Uterus (tissue), 3 donors: ENCODE measurements at regions not wholly inside any gene's neighbourhood (a gene's known extent, or its start where the extent isn't known, plus 50 kb on each side); places are given as distances from the start of the nearest gene placed in this dataset.

ENCODE experiments used
- DNase-seq, 2 donors: peaks; one replicate each; pipeline ENCODE4 v3.0.0-alpha.2; 2019 to 2020
- H3K27ac ChIP-seq, 2 donors: fragments of 200-600 bp; sonication (generic); 1 replicate in 1 of 2; 2 replicates in 1 of 2; pipeline ENCODE4 v1.5.1; 2016 to 2018
- H3K27me3 ChIP-seq, 2 donors: fragments of 200-600 bp; sonication (generic); one replicate each; pipeline ENCODE4 v1.5.1; 2018 to 2019; ENCODE audit warnings: control low read depth in 1 of 2
- H3K36me3 ChIP-seq, 2 donors: fragments of 200-600 bp; sonication (generic); one replicate each; pipeline ENCODE4 v1.5.1; 2019; ENCODE audit warnings: control low read depth in 1 of 2
- H3K4me1 ChIP-seq, 2 donors: fragments of 200-600 bp; sonication (generic); one replicate each; pipeline ENCODE4 v1.5.1; 2018 to 2019; ENCODE audit warnings: control low read depth in 1 of 2
- H3K4me3 ChIP-seq, 2 donors: fragments of 200-600 bp; sonication (generic); 1 replicate in 1 of 2; 2 replicates in 1 of 2; pipeline ENCODE4 v1.5.1; 2018 to 2019; ENCODE audit warnings: mild to moderate bottlenecking in 1 of 2
- H3K9me3 ChIP-seq, 2 donors: fragments of 200-600 bp; sonication (generic); one replicate each; pipeline ENCODE4 v1.5.1; 2019; ENCODE audit warnings: control low read depth in 1 of 2
- CTCF ChIP-seq, 4 experiments: fragments of 200-600 bp in 2 of 4; fragments of 450-650 bp in 2 of 4; sonication (generic) in 2 of 4; IDR thresholded peaks; one replicate each; pipeline ENCODE4 v1.5.1; 2016 to 2019; ENCODE audit warnings: antibody characterized with exemption in 4 of 4, mild to moderate bottlenecking in 2 of 4, moderate library complexity in 1 of 4
- POLR2A ChIP-seq, 2 donors: fragments of 450-650 bp; IDR thresholded peaks; one replicate each; pipeline ENCODE4 v1.6.1; 2016; ENCODE audit warnings: antibody characterized with exemption in 2 of 2, mild to moderate bottlenecking in 1 of 2, moderate library complexity in 1 of 2
- intact Hi-C: fragments of 100-400 bp; cut with DNase I; formaldehyde crosslinking; loops from one replicate; pipeline ENCODE4 v1.15.1; 2023; ENCODE audit warnings: low total_unique reads
- donor health status: DM: yes; HTN: yes; CAD: no.

- H3K4me3 ChIP-seq: no peak overlapping the region
- no peaks in the 10 kb centered on the region for H3K4me1 ChIP-seq
- no peaks in the 10 kb centered on the region for H3K36me3 ChIP-seq
- DNase-seq: no peak
- no peaks in the 10 kb centered on the region for H3K9me3 ChIP-seq
- no peak overlapping the region for H3K27ac ChIP-seq
- no peaks in the 10 kb centered on the region for H3K27me3 ChIP-seq
- intact Hi-C loops: no loop called here
- TF ChIP-seq POLR2A (IDR thresholded peaks at IDR 0.05) (no peak), CTCF (IDR thresholded peaks at IDR 0.05) (no peak)
Measured at GRCh38 chr2:183426825-183427224, 302.6 kb downstream of the NUP35 start.

DNA sequence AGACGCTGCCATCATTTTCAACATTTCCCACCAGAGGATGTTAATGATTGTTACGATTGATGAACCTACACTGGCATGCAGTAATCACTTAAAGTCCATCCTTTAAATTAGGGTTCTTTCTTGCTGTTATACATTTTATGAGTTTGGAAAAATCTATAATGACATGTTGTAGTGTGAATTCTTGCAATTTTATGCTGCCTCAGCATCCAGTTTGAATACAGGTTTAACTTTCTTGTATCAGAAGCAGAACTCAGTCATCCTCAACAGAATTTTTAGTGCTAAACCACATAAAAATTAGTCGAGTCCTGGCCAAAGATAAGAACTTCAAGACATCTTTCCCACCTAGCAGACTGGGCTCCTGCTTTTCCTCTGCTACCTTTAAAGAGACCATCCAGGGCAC is 303.3 kb downstream of the NUP35 start:
- intact Hi-C loops: no loop called here
- Histone ChIP-seq H3K4me3 (no peak overlapping the region), H3K9me3 (no peaks in the 10 kb centered on the region), H3K27me3 (no peaks in the 10 kb centered on the region), H3K4me1 (no peaks in the 10 kb centered on the region), H3K27ac (no peak overlapping the region), H3K36me3 (no peaks in the 10 kb centered on the region)
- DNase-seq: no peak
- no peak for TF ChIP-seq CTCF (IDR thresholded peaks at IDR 0.05)
- no peak for TF ChIP-seq POLR2A (IDR thresholded peaks at IDR 0.05)

DNA sequence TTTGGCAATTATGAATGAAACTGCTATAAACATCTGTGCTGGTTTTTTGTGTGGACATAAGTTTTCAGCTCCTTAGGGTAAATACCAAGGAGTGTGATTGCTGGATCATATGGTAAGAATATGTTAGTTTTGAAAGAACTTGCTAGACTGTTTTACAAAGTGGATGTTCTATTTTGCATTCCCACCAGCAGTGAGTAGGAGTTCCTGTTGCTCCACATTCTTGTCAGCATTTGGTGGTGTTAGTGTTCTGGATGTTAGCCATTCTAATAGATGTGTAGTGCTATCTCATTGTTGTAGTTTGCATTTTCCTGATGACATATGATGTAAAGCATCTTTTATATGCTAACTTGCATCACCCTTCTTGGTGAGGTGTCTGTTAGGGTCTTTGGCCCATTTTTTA is 304.6 kb downstream of the NUP35 start:
- intact Hi-C loops: no loop called here
- no peaks in the 10 kb centered on the region for H3K4me1 ChIP-seq
- no peak overlapping the region for H3K27ac ChIP-seq
- no peaks in the 10 kb centered on the region for H3K27me3 ChIP-seq
- H3K9me3 ChIP-seq: no peaks in the 10 kb centered on the region
- no peak for TF ChIP-seq POLR2A (IDR thresholded peaks at IDR 0.05)
- TF ChIP-seq CTCF (IDR thresholded peaks at IDR 0.05): no peak
- no peak overlapping the region for H3K4me3 ChIP-seq
- no peaks in the 10 kb centered on the region for H3K36me3 ChIP-seq
- no peak for DNase-seq

DNA sequence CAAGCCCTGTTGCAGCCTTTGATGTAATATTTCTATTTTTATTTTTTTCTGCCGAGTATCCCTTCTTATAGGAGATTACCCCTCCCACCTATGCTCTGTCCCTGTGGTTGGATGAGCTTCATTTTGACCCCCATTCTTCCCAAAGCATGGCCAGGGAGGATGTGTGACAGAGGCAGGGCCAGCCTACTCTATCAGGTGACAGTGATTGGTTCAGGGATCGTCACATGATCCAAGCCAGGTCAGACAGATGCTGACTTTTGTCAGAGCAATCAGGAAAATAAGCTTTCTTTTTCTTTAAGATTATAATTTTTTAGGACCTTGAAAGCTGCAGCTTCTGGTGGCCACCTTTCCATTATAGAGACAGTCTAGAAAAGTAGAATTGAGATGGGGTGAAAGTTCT is 314.3 kb downstream of the NUP35 start:
- Histone ChIP-seq H3K9me3 (no peaks in the 10 kb centered on the region), H3K27ac (no peak overlapping the region), H3K4me1 (no peaks in the 10 kb centered on the region), H3K4me3 (no peak overlapping the region), H3K36me3 (no peaks in the 10 kb centered on the region), H3K27me3 (no peaks in the 10 kb centered on the region)
- no peak for TF ChIP-seq CTCF (IDR thresholded peaks at IDR 0.05)
- TF ChIP-seq POLR2A (IDR thresholded peaks at IDR 0.05): no peak
- intact Hi-C loops: no loop called here
- DNase-seq: no peak

DNA sequence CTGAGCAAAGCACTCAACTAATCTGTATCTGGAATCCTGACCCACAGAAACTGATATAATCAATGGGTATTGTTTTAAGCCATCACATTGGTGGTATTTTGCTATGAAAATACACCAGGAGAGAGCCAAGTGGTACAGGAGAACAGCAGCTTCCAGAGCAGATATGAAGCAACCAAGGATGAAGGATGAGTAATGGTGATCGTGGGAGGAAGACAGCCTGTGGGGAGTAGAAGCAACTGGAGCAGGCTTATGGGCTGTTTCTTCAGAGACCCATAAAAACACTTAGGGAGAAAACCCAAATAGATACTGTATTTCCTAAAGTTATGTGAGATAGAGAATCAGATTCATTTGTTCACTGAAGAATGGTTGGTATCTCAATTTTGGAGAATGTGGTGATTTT is 330.8 kb downstream of the NUP35 start:
- H3K9me3 ChIP-seq: no peaks in the 10 kb centered on the region
- intact Hi-C loops: no loop called here
- no peak overlapping the region for H3K4me3 ChIP-seq
- TF ChIP-seq POLR2A (IDR thresholded peaks at IDR 0.05): no peak
- TF ChIP-seq CTCF (IDR thresholded peaks at IDR 0.05): no peak
- no peak for DNase-seq
- no peaks in the 10 kb centered on the region for H3K27me3 ChIP-seq
- H3K36me3 ChIP-seq: no peaks in the 10 kb centered on the region
- H3K27ac ChIP-seq: no peak overlapping the region
- no peaks in the 10 kb centered on the region for H3K4me1 ChIP-seq
